Gastrocnemius medialis (tissue), 4 donors: ENCODE measurements at regions not wholly inside any gene's neighbourhood (a gene's known extent, or its start where the extent isn't known, plus 50 kb on each side); places are given as distances from the start of the nearest gene placed in this dataset.

Source experiments
- POLR2A ChIP-seq, 2 donors: fragments of 450-650 bp; IDR thresholded peaks; one replicate each; pipeline ENCODE4 v1.6.1; 2017; ENCODE audit warnings: antibody characterized with exemption in 2 of 2, mild to moderate bottlenecking in 2 of 2, moderate library complexity in 2 of 2
- TF ChIP-seq, protein P1 (sequence below), 5 experiments: fragments of 450-650 bp in 3 of 5; fragments of 200-600 bp in 2 of 5; sonication (generic) in 2 of 5; IDR thresholded peaks in 4 of 5; conservative IDR thresholded peaks in 1 of 5; 1 replicate in 4 of 5; 2 replicates in 1 of 5; pipeline ENCODE4 v1.5.1; 2016 to 2019; ENCODE audit warnings: antibody characterized with exemption in 5 of 5, mild to moderate bottlenecking in 3 of 5, moderate library complexity in 3 of 5

DNA sequence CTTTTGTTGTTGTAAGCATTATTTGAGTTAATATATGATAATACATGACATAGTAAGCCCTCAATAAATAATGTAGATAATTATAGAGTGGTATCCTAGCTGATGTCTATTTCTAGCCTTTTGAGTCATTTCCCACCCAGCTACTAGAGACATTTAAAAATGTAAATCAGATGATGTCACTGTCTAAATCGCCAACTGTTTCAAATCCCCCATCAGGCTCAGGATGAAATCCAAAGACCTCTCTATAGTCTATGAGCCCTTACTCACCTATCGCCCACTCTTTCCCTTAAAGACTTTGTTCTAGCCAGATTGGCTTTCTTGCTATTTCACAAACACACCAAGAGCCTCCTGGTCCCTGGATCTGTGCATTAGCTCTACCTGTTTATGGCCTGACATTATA is 135.4 kb upstream of the PLET1 start:
- TF ChIP-seq, protein P1, sequence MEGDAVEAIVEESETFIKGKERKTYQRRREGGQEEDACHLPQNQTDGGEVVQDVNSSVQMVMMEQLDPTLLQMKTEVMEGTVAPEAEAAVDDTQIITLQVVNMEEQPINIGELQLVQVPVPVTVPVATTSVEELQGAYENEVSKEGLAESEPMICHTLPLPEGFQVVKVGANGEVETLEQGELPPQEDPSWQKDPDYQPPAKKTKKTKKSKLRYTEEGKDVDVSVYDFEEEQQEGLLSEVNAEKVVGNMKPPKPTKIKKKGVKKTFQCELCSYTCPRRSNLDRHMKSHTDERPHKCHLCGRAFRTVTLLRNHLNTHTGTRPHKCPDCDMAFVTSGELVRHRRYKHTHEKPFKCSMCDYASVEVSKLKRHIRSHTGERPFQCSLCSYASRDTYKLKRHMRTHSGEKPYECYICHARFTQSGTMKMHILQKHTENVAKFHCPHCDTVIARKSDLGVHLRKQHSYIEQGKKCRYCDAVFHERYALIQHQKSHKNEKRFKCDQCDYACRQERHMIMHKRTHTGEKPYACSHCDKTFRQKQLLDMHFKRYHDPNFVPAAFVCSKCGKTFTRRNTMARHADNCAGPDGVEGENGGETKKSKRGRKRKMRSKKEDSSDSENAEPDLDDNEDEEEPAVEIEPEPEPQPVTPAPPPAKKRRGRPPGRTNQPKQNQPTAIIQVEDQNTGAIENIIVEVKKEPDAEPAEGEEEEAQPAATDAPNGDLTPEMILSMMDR (IDR thresholded peaks at IDR 0.05 in 4 of 5, conservative IDR thresholded peaks at IDR 0.05 in 1 of 5), result no peak
- TF ChIP-seq POLR2A (IDR thresholded peaks at IDR 0.05), result no peak
